Erythroblast (primary cell): ENCODE measurements at regions not wholly inside any gene's neighbourhood (a gene's known extent, or its start where the extent isn't known, plus 50 kb on each side); places are given as distances from the start of the nearest gene placed in this dataset.

ENCODE experiments used
- GATA1 ChIP-seq: IDR thresholded peaks from 2 replicates; pipeline ENCODE4 v1.6.1; 2011; ENCODE audit warnings: low read depth, mild to moderate bottlenecking, control low read depth, low read length, moderate library complexity
- POLR2A ChIP-seq: IDR thresholded peaks from 2 replicates; pipeline ENCODE4 v1.6.1; 2011; ENCODE audit warnings: mild to moderate bottlenecking, low read length

DNA sequence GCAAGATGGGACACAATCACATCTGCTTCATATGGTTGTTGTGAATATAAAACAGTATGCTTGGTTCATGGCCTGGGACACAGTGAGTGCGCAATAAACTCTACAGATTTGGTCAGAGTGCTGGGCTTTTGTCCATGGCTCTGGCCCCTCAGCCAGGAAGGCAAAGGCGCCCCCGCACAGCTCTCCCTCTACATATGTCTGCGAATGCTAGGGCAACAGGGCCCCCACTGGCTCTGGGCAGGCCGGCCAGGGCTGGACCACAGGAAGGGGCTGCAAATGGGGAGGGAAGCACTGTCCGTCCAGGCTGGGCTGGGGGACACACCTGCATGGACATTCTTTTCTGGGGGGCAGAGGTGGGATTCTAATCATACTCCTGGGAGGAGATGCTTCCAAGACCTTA lies 151.8 kb upstream of the MLN start:
- TF ChIP-seq POLR2A (no peak), GATA1 (no peak)
